OCI-LY1 (cell line): ENCODE measurements at regions not wholly inside any gene's neighbourhood (a gene's known extent, or its start where the extent isn't known, plus 50 kb on each side); places are given as distances from the start of the nearest gene placed in this dataset.

ENCODE experiments used
- H2AFZ ChIP-seq: fragments of 200-600 bp; sonication (generic), shearing (Covaris generic); 2 replicates; pipeline ENCODE4 v1.6.0; 2014; ENCODE audit warnings: antibody characterized with exemption, mild to moderate bottlenecking, low read length
- H3F3A ChIP-seq: fragments of 200-600 bp; sonication (generic), shearing (Covaris generic); 2 replicates; pipeline ENCODE4 v1.6.0; 2014; ENCODE audit warnings: mild to moderate bottlenecking, antibody characterized with exemption, low read length, moderate library complexity; ENCODE audit not compliant: insufficient read depth
- H3K27ac ChIP-seq: fragments of 200-600 bp; sonication (generic); 2 replicates; pipeline ENCODE4 v1.5.1; 2014; ENCODE audit warnings: low read length, mixed run types, mild to moderate bottlenecking, low read depth; ENCODE audit not compliant: poor library complexity, severe bottlenecking
- H3K27me3 ChIP-seq: fragments of 200-600 bp; sonication (generic); 2 replicates; pipeline ENCODE4 v1.6.0; 2014; ENCODE audit warnings: antibody characterized with exemption, mild to moderate bottlenecking, low read length, moderate library complexity; ENCODE audit not compliant: insufficient read depth
- H3K36me3 ChIP-seq: fragments of 200-600 bp; sonication (generic); 2 replicates; pipeline ENCODE4 v1.6.1; 2014; ENCODE audit warnings: mild to moderate bottlenecking, antibody characterized with exemption, low read length, moderate library complexity, mixed read lengths; ENCODE audit not compliant: insufficient read depth
- H3K4me1 ChIP-seq: fragments of 200-600 bp; sonication (generic); 2 replicates; pipeline ENCODE4 v1.5.1; 2014; ENCODE audit warnings: mild to moderate bottlenecking, low read length, moderate library complexity; ENCODE audit not compliant: insufficient read depth, severe bottlenecking
- H3K4me2 ChIP-seq: fragments of 200-600 bp; sonication (generic), shearing (Covaris generic); 2 replicates; pipeline ENCODE4 v1.6.1; 2014; ENCODE audit warnings: low read length
- H3K4me3 ChIP-seq: fragments of 200-600 bp; sonication (generic); 2 replicates; pipeline ENCODE4 v1.5.1; 2014; ENCODE audit warnings: low read length, low read depth, mild to moderate bottlenecking, mixed read lengths; ENCODE audit not compliant: poor library complexity, severe bottlenecking
- H3K79me2 ChIP-seq: fragments of 200-600 bp; shearing (Covaris generic); 2 replicates; pipeline ENCODE4 v1.6.1; 2016; ENCODE audit warnings: mixed run types, low read length, mixed read lengths; ENCODE audit not compliant: insufficient read depth
- H3K9ac ChIP-seq: fragments of 200-600 bp; sonication (generic), shearing (Covaris generic); 2 replicates; pipeline ENCODE4 v1.6.1; 2014; ENCODE audit warnings: mild to moderate bottlenecking, low read length, mixed read lengths
- H3K9me2 ChIP-seq: fragments of 200-600 bp; sonication (generic), shearing (Covaris generic); 2 replicates; pipeline ENCODE4 v1.6.1; 2014; ENCODE audit warnings: low read depth, mild to moderate bottlenecking, low read length, mixed read lengths
- H3K9me3 ChIP-seq: fragments of 200-600 bp; shearing (Covaris generic); 2 replicates; pipeline ENCODE4 v1.6.1; 2014; ENCODE audit warnings: low read length, mixed read lengths
- H4K20me1 ChIP-seq: fragments of 200-600 bp; sonication (generic), shearing (Covaris generic); 2 replicates; pipeline ENCODE4 v1.6.0; 2016; ENCODE audit warnings: mild to moderate bottlenecking, low read length; ENCODE audit not compliant: insufficient read depth
- EZH2 ChIP-seq: fragments of 200-600 bp; sonication (generic), shearing (Covaris generic); IDR thresholded peaks from 2 replicates; pipeline ENCODE4 v1.8.0; 2017; ENCODE audit warnings: borderline replicate concordance, mixed run types, mild to moderate bottlenecking, antibody characterized with exemption, low read length, moderate library complexity, mixed read lengths
- TF ChIP-seq, protein P1 (sequence below): fragments of 200-600 bp; sonication (generic), shearing (Covaris generic); IDR thresholded peaks from 2 replicates; pipeline ENCODE4 v1.5.1; 2017; ENCODE audit warnings: mild to moderate bottlenecking, antibody characterized with exemption, low read length, moderate library complexity, mixed read lengths

DNA sequence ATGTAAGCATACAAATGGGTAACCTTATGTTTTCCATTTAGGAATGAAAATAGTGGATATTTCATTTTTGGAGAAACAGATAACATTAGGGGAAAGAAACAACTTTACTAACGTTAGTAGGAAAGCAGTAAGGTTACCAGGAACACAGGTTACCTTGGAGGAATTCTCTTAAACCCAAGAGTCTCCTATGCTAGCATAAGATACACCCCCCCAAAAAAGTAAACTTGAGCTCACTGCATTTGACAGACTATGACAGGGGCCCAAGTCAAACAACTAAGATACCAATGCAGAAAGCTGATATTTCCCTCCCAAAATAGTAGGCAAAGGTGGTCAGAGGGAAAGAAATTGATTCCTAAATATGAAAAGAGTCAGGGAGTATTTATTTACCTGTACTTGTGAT, 656.9 kb downstream of the DSC3 start:
- H3K27me3 ChIP-seq: no peaks in the 10 kb centered on the region
- H3K36me3 ChIP-seq: no peaks in the 10 kb centered on the region
- no peak overlapping the region for H2AFZ ChIP-seq
- H3K4me3 ChIP-seq: no peak overlapping the region
- H3K79me2 ChIP-seq: no peaks in the 10 kb centered on the region
- no peak overlapping the region for H3K9ac ChIP-seq
- no peak overlapping the region for H3K27ac ChIP-seq
- H3K9me3 ChIP-seq: no peaks in the 10 kb centered on the region
- H4K20me1 ChIP-seq: no peaks in the 10 kb centered on the region
- H3K4me2 ChIP-seq: no peak overlapping the region
- no peaks in the 10 kb centered on the region for H3K9me2 ChIP-seq
- TF ChIP-seq EZH2: no peak
- TF ChIP-seq, protein P1, sequence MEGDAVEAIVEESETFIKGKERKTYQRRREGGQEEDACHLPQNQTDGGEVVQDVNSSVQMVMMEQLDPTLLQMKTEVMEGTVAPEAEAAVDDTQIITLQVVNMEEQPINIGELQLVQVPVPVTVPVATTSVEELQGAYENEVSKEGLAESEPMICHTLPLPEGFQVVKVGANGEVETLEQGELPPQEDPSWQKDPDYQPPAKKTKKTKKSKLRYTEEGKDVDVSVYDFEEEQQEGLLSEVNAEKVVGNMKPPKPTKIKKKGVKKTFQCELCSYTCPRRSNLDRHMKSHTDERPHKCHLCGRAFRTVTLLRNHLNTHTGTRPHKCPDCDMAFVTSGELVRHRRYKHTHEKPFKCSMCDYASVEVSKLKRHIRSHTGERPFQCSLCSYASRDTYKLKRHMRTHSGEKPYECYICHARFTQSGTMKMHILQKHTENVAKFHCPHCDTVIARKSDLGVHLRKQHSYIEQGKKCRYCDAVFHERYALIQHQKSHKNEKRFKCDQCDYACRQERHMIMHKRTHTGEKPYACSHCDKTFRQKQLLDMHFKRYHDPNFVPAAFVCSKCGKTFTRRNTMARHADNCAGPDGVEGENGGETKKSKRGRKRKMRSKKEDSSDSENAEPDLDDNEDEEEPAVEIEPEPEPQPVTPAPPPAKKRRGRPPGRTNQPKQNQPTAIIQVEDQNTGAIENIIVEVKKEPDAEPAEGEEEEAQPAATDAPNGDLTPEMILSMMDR: no peak
- no peaks in the 10 kb centered on the region for H3F3A ChIP-seq
- H3K4me1 ChIP-seq: no peaks in the 10 kb centered on the region

DNA sequence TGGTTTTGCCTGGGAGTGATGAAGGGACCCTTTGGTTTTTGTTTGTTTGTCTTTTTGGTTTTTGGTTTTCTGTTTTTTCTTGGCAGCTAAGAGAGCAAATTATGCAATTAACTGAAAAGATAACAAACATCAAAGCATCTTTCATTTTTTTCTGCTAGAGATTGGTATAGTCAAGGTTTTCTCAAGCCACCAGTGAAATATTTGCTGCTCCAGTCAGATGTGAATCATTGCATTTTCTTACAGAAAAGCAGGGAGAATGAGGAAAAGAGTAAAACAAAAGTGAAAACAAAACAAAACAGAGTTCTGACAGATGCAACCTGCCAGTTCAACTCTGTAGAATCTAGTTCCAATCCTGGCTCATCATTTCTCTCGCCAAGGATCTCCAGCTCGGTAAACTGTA, 660.7 kb downstream of the DSC3 start:
- Histone ChIP-seq H3K9ac (no peak overlapping the region), H3K9me2 (no peaks in the 10 kb centered on the region), H4K20me1 (no peaks in the 10 kb centered on the region), H3K36me3 (no peaks in the 10 kb centered on the region), H3F3A (no peaks in the 10 kb centered on the region), H3K9me3 (no peaks in the 10 kb centered on the region), H3K4me3 (no peak overlapping the region), H3K27ac (no peak overlapping the region), H3K79me2 (no peaks in the 10 kb centered on the region), H2AFZ (no peak overlapping the region), H3K4me2 (no peak overlapping the region), H3K27me3 (no peaks in the 10 kb centered on the region), H3K4me1 (no peaks in the 10 kb centered on the region)
- no peak for TF ChIP-seq EZH2
- TF ChIP-seq, protein P1: no peak

DNA sequence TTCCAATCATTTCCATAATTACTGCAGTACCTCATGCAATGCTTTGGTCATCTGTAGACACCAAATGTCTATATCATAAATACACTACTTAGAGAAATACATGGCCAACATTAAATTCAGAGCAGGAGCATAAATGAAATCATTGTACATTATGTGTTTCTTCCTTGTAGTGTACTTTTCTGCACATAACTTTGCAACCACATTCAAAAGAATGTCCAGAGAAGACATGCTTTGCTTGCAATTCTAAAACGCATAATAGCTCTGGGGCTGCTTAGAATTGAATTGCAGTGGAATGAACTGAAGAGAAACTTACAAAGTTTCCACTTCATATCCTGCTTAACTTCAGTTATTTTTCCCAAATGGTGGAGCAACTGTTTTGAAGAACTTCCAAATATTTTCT, 664.4 kb downstream of the DSC3 start:
- H4K20me1 ChIP-seq: no peaks in the 10 kb centered on the region
- H3F3A ChIP-seq: no peaks in the 10 kb centered on the region
- H3K9ac ChIP-seq: no peak overlapping the region
- H3K9me2 ChIP-seq: no peaks in the 10 kb centered on the region
- no peak for TF ChIP-seq EZH2
- TF ChIP-seq, protein P1: no peak
- H3K27me3 ChIP-seq: no peaks in the 10 kb centered on the region
- H3K9me3 ChIP-seq: no peaks in the 10 kb centered on the region
- H3K36me3 ChIP-seq: no peaks in the 10 kb centered on the region
- H3K4me3 ChIP-seq: no peak overlapping the region
- H2AFZ ChIP-seq: no peak overlapping the region
- H3K4me1 ChIP-seq: no peaks in the 10 kb centered on the region
- H3K27ac ChIP-seq: no peak overlapping the region
- no peaks in the 10 kb centered on the region for H3K79me2 ChIP-seq
- no peak overlapping the region for H3K4me2 ChIP-seq
